SW 1271 (cell line): ENCODE measurements at regions not wholly inside any gene's neighbourhood (a gene's known extent, or its start where the extent isn't known, plus 50 kb on each side); places are given as distances from the start of the nearest gene placed in this dataset.
"Not testable (repeated sequence)": the region's sequence is repeated elsewhere in the genome, so short reads cannot be mapped to it uniquely, and the experiment has no call there.

Source experiments
- DNase-seq, 2 experiments: peaks; one replicate each; lab custom pipeline; 2025; lab: John Stamatoyannopoulos, UW

DNA sequence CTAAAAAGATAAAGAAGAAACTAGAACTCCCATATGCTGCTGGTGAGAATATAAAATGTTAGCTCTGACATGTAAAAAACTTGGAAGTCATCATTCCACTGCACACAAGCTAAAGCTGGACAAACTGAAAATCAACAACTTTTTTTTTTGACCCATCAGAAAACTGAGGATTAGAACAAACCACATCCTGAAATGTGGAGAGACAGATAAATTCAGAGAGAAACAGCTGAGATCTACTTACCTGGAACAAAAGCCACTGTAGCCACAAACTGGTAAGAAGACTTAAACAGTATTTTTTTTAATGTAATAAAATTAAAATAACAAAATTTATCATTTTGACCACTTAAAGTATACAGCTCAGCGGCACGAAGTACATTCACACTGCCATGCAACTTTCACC, 408.5 kb upstream of the RGS17 start:
- no peak for DNase-seq

DNA sequence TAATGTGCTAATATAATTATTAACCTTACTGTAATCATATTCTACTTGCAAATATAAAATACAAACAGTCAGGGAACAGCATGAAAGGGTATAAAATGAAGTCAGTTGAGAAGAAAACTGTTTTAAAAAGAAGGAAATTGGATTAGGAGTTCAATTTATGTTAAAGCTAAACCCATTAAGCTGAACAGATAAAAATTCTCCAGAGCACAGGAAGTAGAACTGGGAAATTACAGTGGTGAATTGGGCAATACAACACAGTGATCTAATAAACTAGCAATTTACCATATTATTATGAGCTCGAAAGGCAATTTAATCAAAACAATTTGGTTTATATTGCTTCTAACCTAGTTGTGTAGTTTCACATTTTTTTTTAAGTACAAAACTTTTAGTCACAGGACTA, 407.4 kb upstream of the RGS17 start:
- no peak for DNase-seq

GRCh38 chr6:153537422-153537821, 406.3 kb upstream of the RGS17 start:
- DNase-seq = no peak

GRCh38 chr6:153526479-153526878, 395.4 kb upstream of the RGS17 start:
- DNase-seq = no peak

DNA sequence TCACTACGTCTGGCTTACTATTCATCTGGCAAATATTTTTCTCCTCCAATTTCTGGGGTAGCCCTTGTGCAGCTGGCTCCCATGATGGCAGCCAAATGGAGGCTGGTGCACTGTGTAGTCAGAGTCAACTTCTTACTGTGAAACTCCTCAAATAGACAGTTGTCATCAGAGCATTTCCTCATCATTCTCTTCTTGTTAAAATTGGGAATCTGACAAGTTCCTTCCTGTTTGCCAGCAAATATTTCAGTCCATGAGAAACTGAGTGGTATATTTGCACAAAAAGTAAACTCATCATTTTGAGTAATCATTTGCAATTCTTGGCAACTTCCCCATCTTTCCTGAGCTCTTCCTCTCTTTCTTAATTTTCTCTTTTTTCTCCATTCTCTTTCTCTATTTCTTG, 394.9 kb upstream of the RGS17 start:
- no peak for DNase-seq

DNA sequence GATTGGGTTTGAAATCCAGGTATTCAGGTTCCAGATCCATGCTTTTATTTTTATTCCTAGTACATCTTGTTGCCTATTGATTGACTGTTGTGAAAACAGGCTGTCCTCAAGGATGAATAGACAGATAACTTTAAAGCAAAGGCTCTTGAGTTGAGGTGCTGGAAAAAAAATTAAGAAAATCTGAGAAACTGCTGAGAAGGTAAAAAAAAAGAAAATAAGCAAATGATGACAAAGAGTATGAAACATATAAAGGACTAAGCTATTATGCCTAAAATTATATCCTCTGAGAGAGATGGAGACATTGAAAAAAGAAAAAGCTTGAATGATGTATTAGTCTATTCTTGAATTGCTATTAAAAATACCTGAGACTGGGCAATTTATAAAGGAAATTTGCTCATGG, 392.3 kb upstream of the RGS17 start:
- no peak for DNase-seq

DNA sequence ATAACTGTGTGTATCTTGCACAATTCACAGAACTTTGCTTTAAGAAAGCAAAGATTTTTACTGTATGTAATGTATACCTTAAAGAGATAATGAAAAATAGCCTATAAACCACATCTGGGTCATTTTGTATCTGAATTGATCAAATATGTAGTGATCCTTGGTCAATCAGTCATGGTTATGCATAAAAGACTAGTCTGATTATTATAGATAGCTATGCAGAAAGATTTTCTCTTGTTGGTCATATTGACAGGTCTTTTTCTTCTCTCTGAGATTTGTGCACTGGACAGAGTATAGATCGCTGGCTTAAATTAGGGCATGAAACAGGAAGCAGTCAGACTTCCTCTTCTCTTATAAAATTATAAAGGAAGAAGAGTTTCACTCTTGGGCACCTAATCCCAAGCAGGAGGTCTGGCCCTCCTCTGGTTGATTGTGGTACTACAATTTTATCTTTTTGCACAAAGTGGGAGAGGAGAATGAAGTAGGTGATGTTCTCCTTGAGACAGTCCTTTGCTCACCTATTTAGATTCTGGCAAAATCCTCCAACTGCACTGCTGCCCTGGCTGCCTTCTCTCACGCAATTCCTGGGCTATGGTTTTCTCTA, 380.9 kb upstream of the RGS17 start:
- DNase-seq = peak; percentile 4 to 40

DNA sequence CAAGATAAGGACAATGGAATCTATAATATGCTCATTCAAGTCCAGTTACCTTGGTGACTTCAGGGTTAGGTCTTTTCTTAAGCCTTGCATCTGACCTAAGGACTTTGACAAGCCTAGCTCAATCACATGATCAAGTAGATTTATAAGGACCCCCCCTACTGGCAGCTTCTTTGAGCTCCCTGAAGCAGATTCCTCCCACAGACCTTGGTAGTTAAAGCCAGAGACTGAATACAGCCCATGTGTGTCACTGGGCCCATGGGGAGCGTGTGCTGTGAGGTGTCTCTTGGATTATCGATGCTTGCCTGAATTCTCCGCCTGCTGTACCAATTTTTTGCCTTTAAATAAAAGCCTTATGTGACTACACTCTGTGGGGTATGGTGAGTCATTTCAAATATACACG, 372.7 kb upstream of the RGS17 start:
- peak; percentile 3 to 28 for DNase-seq

GRCh38 chr6:153493501-153493900, 362.4 kb upstream of the RGS17 start:
- no peak for DNase-seq

DNA sequence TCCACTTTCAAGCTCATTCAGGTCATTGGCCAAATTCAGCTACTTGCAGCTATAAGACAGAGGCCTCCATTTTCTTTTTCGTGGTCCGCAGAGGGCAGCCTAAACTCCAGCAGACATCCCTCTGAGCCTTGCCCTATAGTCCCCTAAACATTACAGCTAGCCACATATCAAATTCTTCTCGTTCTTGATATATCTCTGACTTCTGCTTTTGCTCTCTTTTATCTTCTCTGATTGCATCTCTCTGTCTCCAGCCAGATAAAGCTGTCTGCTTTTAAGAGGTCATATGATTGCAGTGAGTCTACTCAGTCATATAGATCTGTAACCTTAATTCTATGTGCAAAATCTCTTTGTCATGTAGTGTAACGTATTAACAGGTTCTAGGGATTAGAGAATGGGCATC, 358.4 kb upstream of the RGS17 start:
- DNase-seq = no peak

DNA sequence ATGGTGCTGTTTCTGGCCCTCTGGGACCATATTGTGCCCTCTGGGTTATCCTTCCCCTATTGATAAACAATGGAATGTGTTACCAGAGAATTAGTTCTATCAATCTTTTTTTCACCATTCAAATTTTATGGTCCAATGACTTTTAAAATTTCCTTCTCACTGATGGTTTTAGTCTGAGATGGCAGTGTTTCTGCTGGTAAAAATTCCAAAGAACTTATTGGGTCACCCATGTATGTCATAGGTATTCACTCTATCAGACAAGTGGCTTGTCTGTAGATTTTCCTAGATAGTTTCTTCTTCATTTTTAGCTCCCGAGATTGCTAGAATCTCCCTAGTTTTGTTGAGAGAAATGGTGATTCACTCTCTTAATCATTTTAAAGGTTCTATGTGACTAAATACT, 357.2 kb upstream of the RGS17 start:
- no peak for DNase-seq

DNA sequence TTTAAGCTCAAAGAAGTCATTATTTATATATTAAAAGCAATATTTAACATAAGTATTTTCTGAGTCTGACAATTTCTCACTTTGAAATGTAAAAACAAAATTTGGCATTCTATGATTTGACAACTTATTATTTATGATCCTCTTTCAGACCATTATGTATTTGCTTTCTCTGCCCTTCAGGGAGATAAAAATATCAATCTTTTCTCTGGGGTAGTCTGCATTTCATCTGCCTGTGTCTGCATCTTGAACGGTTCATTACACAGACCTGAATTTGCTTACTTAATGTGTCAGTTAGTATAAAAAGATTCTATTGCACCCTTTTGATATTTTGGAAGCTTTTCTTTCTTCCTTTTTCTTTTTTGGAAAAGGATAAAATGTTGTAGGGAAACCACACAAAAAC, 354.0 kb upstream of the RGS17 start:
- no peak for DNase-seq

GRCh38 chr6:153484056-153484455, 353.0 kb upstream of the RGS17 start:
- no peak for DNase-seq

GRCh38 chr6:153476243-153476642, 345.2 kb upstream of the RGS17 start:
- no peak for DNase-seq

DNA sequence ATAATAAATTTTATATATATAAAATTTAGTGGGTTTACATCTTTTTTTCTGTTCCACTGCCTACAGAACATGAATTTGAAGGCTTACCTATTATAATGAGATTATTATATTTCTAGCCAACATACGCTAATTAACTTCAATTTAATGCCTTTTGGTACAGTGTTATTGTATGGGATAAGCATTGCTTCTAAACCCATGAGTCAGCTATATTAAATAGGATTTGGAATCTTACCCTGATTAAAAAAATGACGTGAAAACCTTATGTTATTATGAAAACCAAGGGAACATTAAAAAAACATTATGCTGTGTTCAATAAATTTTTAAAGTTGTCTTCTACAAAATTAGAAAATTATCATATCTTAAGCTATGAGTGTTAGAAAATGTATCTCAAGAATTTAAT, 334.0 kb upstream of the RGS17 start:
- no peak for DNase-seq

- no peak for DNase-seq
These were observed 318.2 kb upstream of the RGS17 start for GRCh38 chr6:153449279-153449678.

DNA sequence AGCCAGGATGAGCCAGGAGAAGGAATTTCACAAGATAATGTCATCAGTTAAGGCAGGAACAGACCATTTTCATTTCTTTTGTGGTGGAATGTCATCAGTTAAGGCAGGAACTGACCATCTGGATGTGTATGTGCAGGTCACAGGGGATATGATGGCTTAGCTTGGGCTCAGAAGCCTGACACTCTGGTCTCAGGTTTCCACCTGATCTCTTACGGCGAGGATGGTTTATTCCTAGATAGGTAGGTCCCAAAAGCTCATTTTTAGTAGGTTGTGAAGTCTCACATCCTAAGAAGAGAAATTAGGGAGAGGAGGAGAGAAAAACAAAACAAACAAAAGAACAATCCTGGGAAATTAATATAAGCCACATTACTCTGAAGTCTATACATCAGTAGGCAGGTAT, 311.7 kb upstream of the RGS17 start:
- DNase-seq = not testable (repeated sequence)

GRCh38 chr6:153442096-153442495, 311.0 kb upstream of the RGS17 start:
- DNase-seq = no peak

DNA sequence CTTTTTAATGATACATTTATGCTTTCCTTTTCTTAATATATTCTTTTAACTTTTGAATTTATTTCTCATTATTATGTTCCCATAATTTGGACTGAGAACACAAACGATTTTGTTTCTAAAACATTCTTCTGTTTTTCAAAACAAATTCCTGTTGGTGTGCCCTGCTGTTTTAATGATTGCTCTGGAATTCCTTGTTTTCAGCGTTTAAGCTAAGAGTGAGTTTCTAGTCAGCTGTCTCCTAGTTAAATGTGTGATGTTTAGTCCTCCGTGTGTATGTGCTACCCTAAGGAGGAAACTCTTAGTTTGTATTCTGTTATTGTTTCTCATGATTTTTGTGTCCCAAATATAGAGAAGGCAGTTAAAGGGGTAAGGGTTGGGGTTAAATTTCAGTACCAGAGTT, 306.1 kb upstream of the RGS17 start:
- no peak for DNase-seq

GRCh38 chr6:153436351-153436750, 305.3 kb upstream of the RGS17 start:
- no peak for DNase-seq

DNA sequence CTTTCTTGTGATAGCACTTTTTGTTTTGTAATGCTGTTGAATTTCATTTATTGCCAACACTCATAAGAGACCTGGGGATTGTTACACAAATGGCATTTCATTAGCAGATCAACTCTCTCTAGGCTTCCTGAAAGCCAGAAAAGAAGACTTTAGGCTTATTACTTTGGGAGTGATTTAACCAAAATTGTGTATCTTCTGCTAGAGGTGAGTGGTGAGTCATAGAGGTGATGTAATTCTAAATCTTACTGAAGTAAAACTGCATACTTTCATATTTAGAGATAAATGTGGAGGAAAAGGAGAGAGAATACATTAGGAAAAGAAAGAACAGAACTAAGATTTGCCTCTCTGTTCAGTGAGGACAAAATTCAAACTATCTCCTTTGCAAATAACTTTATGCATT, 304.7 kb upstream of the RGS17 start:
- DNase-seq = no peak

GRCh38 chr6:153425536-153425935, 294.5 kb upstream of the RGS17 start:
- DNase-seq = no peak

GRCh38 chr6:153424719-153425400, 293.8 kb upstream of the RGS17 start:
- no peak for DNase-seq

- no peak for DNase-seq
These were observed 281.4 kb upstream of the RGS17 start for GRCh38 chr6:153412519-153412918.
